Esophagus muscularis mucosa (tissue), 4 donors: ENCODE measurements at regions not wholly inside any gene's neighbourhood (a gene's known extent, or its start where the extent isn't known, plus 50 kb on each side); places are given as distances from the start of the nearest gene placed in this dataset.
"Not testable (repeated sequence)": the region's sequence is repeated elsewhere in the genome, so short reads cannot be mapped to it uniquely, and the experiment has no call there.

Experiments
- DNase-seq: peaks from one replicate; pipeline ENCODE4 v3.0.0-alpha.2; 2017; ENCODE audit errors: extremely low spot score
- H3K27ac ChIP-seq, 4 donors: fragments of 200-600 bp; sonication (generic); replicated peaks in 1 of 4; 1 replicate in 3 of 4; 2 replicates in 1 of 4; pipeline ENCODE4 v1.5.1; 2016 to 2019; ENCODE audit warnings: mild to moderate bottlenecking in 1 of 4
- H3K27me3 ChIP-seq, 4 donors: fragments of 200-600 bp; sonication (generic); one replicate each; pipeline versions ENCODE4 v1.5.1 to v1.6.0; 2016 to 2019
- H3K36me3 ChIP-seq, 4 donors: fragments of 200-600 bp; sonication (generic); one replicate each; pipeline ENCODE4 v1.5.1; 2016 to 2019
- H3K4me1 ChIP-seq, 4 donors: fragments of 200-600 bp; sonication (generic); one replicate each; pipeline ENCODE4 v1.5.1; 2016 to 2019
- H3K4me3 ChIP-seq, 4 donors: fragments of 200-600 bp; sonication (generic); 1 replicate in 2 of 4; 2 replicates in 2 of 4; pipeline ENCODE4 v1.5.1; 2016 to 2019; ENCODE audit warnings: mild to moderate bottlenecking in 4 of 4, moderate library complexity in 1 of 4
- H3K9me3 ChIP-seq, 4 donors: fragments of 200-600 bp; sonication (generic); 1 replicate in 3 of 4; 2 replicates in 1 of 4; pipeline ENCODE4 v1.5.1; 2016 to 2019
- CTCF ChIP-seq, 3 experiments: fragments of 200-600 bp in 2 of 3; fragments of 450-650 bp in 1 of 3; sonication (generic) in 2 of 3; IDR thresholded peaks; one replicate each; pipeline ENCODE4 v1.5.1; 2017 to 2019; ENCODE audit warnings: antibody characterized with exemption in 3 of 3, mild to moderate bottlenecking in 2 of 3, moderate library complexity in 1 of 3
- EP300 ChIP-seq: sonication (generic); formaldehyde crosslinking; IDR thresholded peaks from one replicate; pipeline ENCODE4 v1.6.1; 2017; ENCODE audit warnings: antibody characterized with exemption
- POLR2A ChIP-seq: fragments of 450-650 bp; IDR thresholded peaks from one replicate; pipeline ENCODE4 v1.6.1; 2017; ENCODE audit warnings: antibody characterized with exemption, moderate library complexity, mild to moderate bottlenecking, low read depth
- POLR2AphosphoS5 ChIP-seq, 2 donors: sonication (generic); formaldehyde crosslinking; IDR thresholded peaks; one replicate each; pipeline ENCODE4 v1.6.1; 2017; ENCODE audit warnings: antibody characterized with exemption in 2 of 2
- WGBS: methylation state at CpG from one replicate; pipeline ENCODE4 v1.1.5; 2018; 5-methylcytosine and 5-hydroxymethylcytosine counted together
- intact Hi-C: fragments of 100-400 bp; cut with DNase I; formaldehyde crosslinking; loops from one replicate; pipeline ENCODE4 v1.15.1; 2023

- H3K27ac ChIP-seq, result peak overlapping the region; percentile 75 to 82 (median 78)
- H3K9me3 ChIP-seq, H3K27me3 ChIP-seq, DNase-seq, H3K36me3 ChIP-seq, intact Hi-C loops: not testable (repeated sequence)
- peak; percentile 56 to 64 for TF ChIP-seq POLR2AphosphoS5 (IDR thresholded peaks at IDR 0.05)
- H3K4me1 ChIP-seq, result peaks cover 8 to 48% (median 45%) of the 10 kb centered on the region in 4 donors
- WGBS, result 52% methylated on average over 39 of the region's 41 CpGs
- peak overlapping the region in 3 of 4 donors; percentile 25 to 35 (median 29) for H3K4me3 ChIP-seq
Measured at GRCh38 chr16:29184738-29185438, 200.0 kb downstream of the LAT start.

- DNase-seq, H3K4me3 ChIP-seq, H3K27me3 ChIP-seq, intact Hi-C loops, H3K9me3 ChIP-seq, H3K36me3 ChIP-seq: not testable (repeated sequence)
- WGBS, result 81% methylated on average over 13 of the region's 25 CpGs
- peaks cover 15 to 65% (median 59%) of the 10 kb centered on the region in 4 donors for H3K4me1 ChIP-seq
- peak overlapping the region in 3 of 4 donors; percentile 76 to 82 (median 79) for H3K27ac ChIP-seq
Measured at GRCh38 chr16:29182940-29183868, 198.4 kb downstream of the LAT start.

GRCh38 chr16:29182501-29182900 lies 197.6 kb downstream of the LAT start:
- no peaks in the 10 kb centered on the region for H3K27me3 ChIP-seq
- DNase-seq, result no peak
- intact Hi-C loops, result no loop called here
- 85% methylated on average over 6 of the region's 9 CpGs for WGBS
- H3K4me1 ChIP-seq, result peaks cover 19 to 72% (median 66%) of the 10 kb centered on the region in 4 donors
- H3K9me3 ChIP-seq, result no peaks in the 10 kb centered on the region
- no peak overlapping the region for H3K4me3 ChIP-seq
- no peaks in the 10 kb centered on the region for H3K36me3 ChIP-seq
- no peak for TF ChIP-seq CTCF (IDR thresholded peaks at IDR 0.05)
- no peak for TF ChIP-seq POLR2A
- TF ChIP-seq EP300, result no peak
- TF ChIP-seq POLR2AphosphoS5 (IDR thresholded peaks at IDR 0.05), result no peak
- no peak overlapping the region for H3K27ac ChIP-seq

GRCh38 chr16:29181921-29182411 lies 197.1 kb downstream of the LAT start:
- intact Hi-C loops, H3K9me3 ChIP-seq, H3K27me3 ChIP-seq, H3K27ac ChIP-seq, DNase-seq, H3K36me3 ChIP-seq, H3K4me3 ChIP-seq: not testable (repeated sequence)
- H3K4me1 ChIP-seq, result peaks cover 24 to 72% (median 67%) of the 10 kb centered on the region in 4 donors
- WGBS, result 88% methylated on average over 15 of the region's 17 CpGs

- DNase-seq, H3K27me3 ChIP-seq, H3K36me3 ChIP-seq, H3K9me3 ChIP-seq, intact Hi-C loops, H3K4me3 ChIP-seq, H3K27ac ChIP-seq: not testable (repeated sequence)
- 93% methylated on average over 5 of the region's 13 CpGs for WGBS
- H3K4me1 ChIP-seq, result peaks cover 26 to 65% (median 60%) of the 10 kb centered on the region in 4 donors
Measured at GRCh38 chr16:29181254-29181780, 196.5 kb downstream of the LAT start.

- 95% methylated on average over 10 of the region's 15 CpGs for WGBS
- H3K36me3 ChIP-seq, H3K4me3 ChIP-seq, H3K9me3 ChIP-seq, intact Hi-C loops, H3K27me3 ChIP-seq, DNase-seq: not testable (repeated sequence)
- Histone ChIP-seq H3K4me1 (peaks cover 26 to 54% (median 49%) of the 10 kb centered on the region in 4 donors), H3K27ac (peak overlapping the region in 3 of 4 donors; percentile 66 to 77 (median 77))
Measured at GRCh38 chr16:29180206-29180600, 195.4 kb downstream of the LAT start.
